H9 (cell line): ENCODE measurements at regions not wholly inside any gene's neighbourhood (a gene's known extent, or its start where the extent isn't known, plus 50 kb on each side); places are given as distances from the start of the nearest gene placed in this dataset.

Experiments
- DNase-seq: peaks from one replicate; pipeline ENCODE4 v3.0.0-alpha.2; 2017
- H2AFZ ChIP-seq: one replicate; pipeline ENCODE4 v1.6.1; 2013; ENCODE audit warnings: mild to moderate bottlenecking, low read length, control low read depth, moderate library complexity
- H2AK5ac ChIP-seq: 2 replicates; pipeline ENCODE4 v1.6.1; 2013; ENCODE audit warnings: low read length, control low read depth, mixed read lengths; ENCODE audit not compliant: insufficient read length
- H2BK120ac ChIP-seq: one replicate; pipeline ENCODE4 v1.6.1; 2013; ENCODE audit warnings: low read depth, mild to moderate bottlenecking, low read length, control low read depth, inconsistent platforms; ENCODE audit not compliant: poor library complexity, severe bottlenecking
- H2BK12ac ChIP-seq: 2 replicates; pipeline ENCODE4 v1.6.1; 2013; ENCODE audit warnings: low read length, control low read depth, mixed read lengths, low read depth; ENCODE audit not compliant: insufficient read length
- H2BK15ac ChIP-seq: 2 replicates; pipeline ENCODE4 v1.6.1; 2013; ENCODE audit warnings: low read depth, low read length, control low read depth
- H2BK20ac ChIP-seq: one replicate; pipeline ENCODE4 v1.6.1; 2013; ENCODE audit warnings: low read depth, mild to moderate bottlenecking, low read length, control low read depth, inconsistent platforms; ENCODE audit not compliant: poor library complexity, severe bottlenecking
- H2BK5ac ChIP-seq: 2 replicates; pipeline ENCODE4 v1.6.1; 2013; ENCODE audit warnings: low read length, control low read depth, mixed read lengths; ENCODE audit not compliant: insufficient read length
- H3K14ac ChIP-seq: 2 replicates; pipeline ENCODE4 v1.6.1; 2013; ENCODE audit warnings: low read length, control low read depth; ENCODE audit not compliant: insufficient read depth
- H3K18ac ChIP-seq: 2 replicates; pipeline ENCODE4 v1.6.1; 2013; ENCODE audit warnings: low read depth, mild to moderate bottlenecking, mixed read lengths, low read length, control low read depth; ENCODE audit not compliant: insufficient read length
- H3K23ac ChIP-seq: 2 replicates; pipeline ENCODE4 v1.6.1; 2013; ENCODE audit warnings: low read length, control low read depth, mixed read lengths, low read depth; ENCODE audit not compliant: insufficient read length
- H3K23me2 ChIP-seq: 2 replicates; pipeline ENCODE4 v1.6.1; 2013; ENCODE audit warnings: low read depth, mild to moderate bottlenecking, mixed read lengths, low read length, control low read depth; ENCODE audit not compliant: insufficient read length, poor library complexity, severe bottlenecking
- H3K27ac ChIP-seq: 2 replicates; pipeline ENCODE4 v1.5.1; 2013; ENCODE audit warnings: low read length, control low read depth, mixed read lengths, low read depth; ENCODE audit not compliant: insufficient read length
- H3K27me3 ChIP-seq: 2 replicates; pipeline ENCODE4 v1.6.1; 2013; ENCODE audit warnings: low read length, control low read depth, inconsistent platforms; ENCODE audit not compliant: insufficient read depth
- H3K4ac ChIP-seq: 2 replicates; pipeline ENCODE4 v1.6.1; 2013; ENCODE audit warnings: low read depth, mild to moderate bottlenecking, control low read depth, inconsistent platforms, low read length, moderate library complexity
- H3K4me1 ChIP-seq: 2 replicates; pipeline ENCODE4 v1.6.1; 2013; ENCODE audit warnings: low read length, control low read depth, inconsistent platforms; ENCODE audit not compliant: insufficient read depth
- H3K4me2 ChIP-seq: 2 replicates; pipeline ENCODE4 v1.6.1; 2013; ENCODE audit warnings: low read length, control low read depth, mixed read lengths; ENCODE audit not compliant: insufficient read length, insufficient read depth
- H3K56ac ChIP-seq: 2 replicates; pipeline ENCODE4 v1.6.1; 2013; ENCODE audit warnings: low read depth, mild to moderate bottlenecking, mixed read lengths, low read length, control low read depth; ENCODE audit not compliant: insufficient read length
- H3K79me1 ChIP-seq: 2 replicates; pipeline ENCODE4 v1.6.1; 2013; ENCODE audit warnings: low read depth, mild to moderate bottlenecking, moderate library complexity, low read length, control low read depth, inconsistent platforms; ENCODE audit not compliant: insufficient read depth, poor library complexity, severe bottlenecking
- H3K79me2 ChIP-seq: 2 replicates; pipeline ENCODE4 v1.6.1; 2013; ENCODE audit warnings: low read length, control low read depth, inconsistent platforms; ENCODE audit not compliant: insufficient read depth
- H3K9ac ChIP-seq: 2 replicates; pipeline ENCODE4 v1.6.1; 2013; ENCODE audit warnings: low read length, control low read depth, mixed read lengths; ENCODE audit not compliant: insufficient read length; ENCODE audit errors: extremely low read depth
- H3K9me3 ChIP-seq: one replicate; pipeline ENCODE4 v1.6.1; 2013; ENCODE audit warnings: low read depth, low read length, inconsistent platforms; ENCODE audit not compliant: control insufficient read depth
- H3T11ph ChIP-seq: one replicate; pipeline ENCODE4 v1.6.1; 2013; ENCODE audit warnings: mild to moderate bottlenecking, low read length, control low read depth, inconsistent platforms
- H4K20me1 ChIP-seq: one replicate; pipeline ENCODE4 v1.6.1; 2013; ENCODE audit not compliant: control insufficient read depth, insufficient read length, insufficient read depth
- H4K5ac ChIP-seq: 2 replicates; pipeline ENCODE4 v1.6.1; 2013; ENCODE audit warnings: low read depth, mild to moderate bottlenecking, mixed read lengths, low read length, control low read depth; ENCODE audit not compliant: insufficient read length
- H4K8ac ChIP-seq: replicated peaks from 2 replicates; pipeline ENCODE4 v1.6.1; 2013; ENCODE audit warnings: low read length, control low read depth, mixed read lengths, low read depth; ENCODE audit not compliant: insufficient read length
- H4K91ac ChIP-seq: 2 replicates; pipeline ENCODE4 v1.6.1; 2013; ENCODE audit warnings: low read depth, mild to moderate bottlenecking, moderate library complexity, mixed read lengths, low read length, control low read depth; ENCODE audit not compliant: insufficient read length
- H3K27ac Mint-ChIP-seq, 3 experiments: 2 replicates in 2 of 3; 3 replicates in 1 of 3; pipeline ENCODE4 v1.8.0; 2020 to 2021; ENCODE audit warnings: mixed read lengths in 3 of 3, mild to moderate bottlenecking in 1 of 3, moderate library complexity in 1 of 3
- H3K27me3 Mint-ChIP-seq: 2 replicates; pipeline ENCODE4 v1.8.0; 2021; ENCODE audit warnings: low read depth, mild to moderate bottlenecking, moderate library complexity, mixed read lengths
- H3K36me3 Mint-ChIP-seq, 3 experiments: 2 replicates in 2 of 3; 3 replicates in 1 of 3; pipeline ENCODE4 v1.8.0; 2020 to 2021; ENCODE audit warnings: low read depth in 3 of 3, mixed read lengths in 3 of 3; ENCODE audit not compliant: insufficient read depth in 1 of 3
- H3K4me1 Mint-ChIP-seq, 2 experiments: 2 replicates each; pipeline ENCODE4 v1.8.0; 2020; ENCODE audit warnings: mixed read lengths in 2 of 2
- H3K4me3 Mint-ChIP-seq, 2 experiments: 2 replicates in 1 of 2; 3 replicates in 1 of 2; pipeline ENCODE4 v1.8.0; 2020 to 2021; ENCODE audit warnings: mild to moderate bottlenecking in 2 of 2, mixed read lengths in 2 of 2, moderate library complexity in 1 of 2
- H3K9me3 Mint-ChIP-seq, 2 experiments: 2 replicates in 1 of 2; 3 replicates in 1 of 2; pipeline ENCODE4 v1.8.0; 2020; ENCODE audit warnings: mild to moderate bottlenecking in 2 of 2, mixed read lengths in 2 of 2, moderate library complexity in 1 of 2
- CTCF ChIP-seq: fragments of 200-600 bp; sonication (generic); conservative IDR thresholded peaks from 3 replicates; pipeline ENCODE4 v1.8.0; 2021; ENCODE audit warnings: antibody characterized with exemption, mild to moderate bottlenecking
- WGBS: extraction: QIAGEN DNeasy Blood & Tissue Kit; methylation state at CpG from one replicate; pipeline ENCODE4 v1.1.7; 2013; ENCODE audit warnings: missing lambda C conversion rate, low lambda C conversion rate, mixed read lengths; ENCODE audit not compliant: insufficient read length; ENCODE audit errors: extremely low coverage; 5-methylcytosine and 5-hydroxymethylcytosine counted together

- Histone ChIP-seq H3K79me1 (no peaks in the 10 kb centered on the region), H2BK12ac (no peak overlapping the region), H3K9ac (no peak overlapping the region), H2BK5ac (no peak overlapping the region), H2BK20ac (no peak overlapping the region), H3K4me2 (no peak overlapping the region), H3K14ac (no peak overlapping the region), H3K27me3 (no peaks in the 10 kb centered on the region), H2BK120ac (no peak overlapping the region), H4K5ac (no peak overlapping the region), H3K18ac (no peak overlapping the region), H4K8ac (no peak overlapping the region), H2AFZ (no peak overlapping the region), H3K23ac (no peak overlapping the region), H3K23me2 (no peaks in the 10 kb centered on the region), H2BK15ac (no peak overlapping the region), H4K20me1 (no peaks in the 10 kb centered on the region), H3K27ac (no peak overlapping the region), H3K4ac (no peak overlapping the region), H3K9me3 (no peaks in the 10 kb centered on the region), H3K56ac (no peak overlapping the region), H4K91ac (no peak overlapping the region), H3T11ph (no peak overlapping the region), H2AK5ac (no peak overlapping the region), H3K4me1 (no peaks in the 10 kb centered on the region), H3K79me2 (no peaks in the 10 kb centered on the region)
- Mint-ChIP-seq H3K27ac (no peak overlapping the region), H3K9me3 (peaks cover 3 to 5% of the 10 kb centered on the region in 2 experiments; a peak in 3 of 5 replicates), H3K4me1 (peaks cover 3 to 6% of the 10 kb centered on the region in 2 experiments), H3K36me3 (no peaks in the 10 kb centered on the region; a peak in 1 of 7 replicates), H3K27me3 (peaks cover 2% of the 10 kb centered on the region; the same call in 1 of the 2 replicates), H3K4me3 (no peak overlapping the region)
- WGBS = no CpG with 5 or more reads among the region's 15 CpGs
- DNase-seq = no peak
- TF ChIP-seq CTCF = no peak
These were observed 51.7 kb upstream of the ZNF536 start for GRCh38 chr19:30320466-30320865.
